ENCODE measurements at regions not wholly inside any gene's neighbourhood (a gene's known extent, or its start where the extent isn't known, plus 50 kb on each side); places are given as distances from the start of the nearest gene placed in this dataset.

DNA sequence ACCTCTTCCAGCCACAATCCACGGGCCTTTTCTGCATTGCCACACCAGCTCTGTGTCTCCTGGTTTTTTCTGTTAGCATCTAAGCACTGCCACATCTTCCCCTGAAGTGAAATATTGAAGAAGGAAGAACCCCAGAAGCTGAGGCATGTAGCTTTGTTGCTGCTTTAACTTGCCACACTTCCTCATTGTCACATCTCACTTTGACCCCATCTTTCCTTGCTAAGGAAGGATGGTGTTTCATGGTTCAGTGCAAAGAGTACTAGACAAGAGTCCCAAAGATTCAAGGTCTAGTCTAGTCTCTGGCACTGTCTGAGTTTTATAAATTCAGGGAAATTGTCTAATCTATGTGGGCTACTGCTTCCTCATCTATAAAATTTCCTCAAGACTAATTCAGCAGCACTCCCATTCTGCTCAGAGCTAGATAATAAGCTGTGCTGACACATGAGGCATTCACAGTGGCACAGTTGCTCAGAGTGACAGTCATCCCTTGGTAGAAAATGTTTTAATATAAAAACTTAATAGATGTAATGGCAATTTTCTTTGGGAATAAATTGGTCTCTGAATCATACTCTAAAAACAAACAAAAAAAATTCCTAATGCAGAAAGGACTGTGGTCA lies 483.0 kb upstream of the ID2 start:
- TF ChIP-seq, protein P1, sequence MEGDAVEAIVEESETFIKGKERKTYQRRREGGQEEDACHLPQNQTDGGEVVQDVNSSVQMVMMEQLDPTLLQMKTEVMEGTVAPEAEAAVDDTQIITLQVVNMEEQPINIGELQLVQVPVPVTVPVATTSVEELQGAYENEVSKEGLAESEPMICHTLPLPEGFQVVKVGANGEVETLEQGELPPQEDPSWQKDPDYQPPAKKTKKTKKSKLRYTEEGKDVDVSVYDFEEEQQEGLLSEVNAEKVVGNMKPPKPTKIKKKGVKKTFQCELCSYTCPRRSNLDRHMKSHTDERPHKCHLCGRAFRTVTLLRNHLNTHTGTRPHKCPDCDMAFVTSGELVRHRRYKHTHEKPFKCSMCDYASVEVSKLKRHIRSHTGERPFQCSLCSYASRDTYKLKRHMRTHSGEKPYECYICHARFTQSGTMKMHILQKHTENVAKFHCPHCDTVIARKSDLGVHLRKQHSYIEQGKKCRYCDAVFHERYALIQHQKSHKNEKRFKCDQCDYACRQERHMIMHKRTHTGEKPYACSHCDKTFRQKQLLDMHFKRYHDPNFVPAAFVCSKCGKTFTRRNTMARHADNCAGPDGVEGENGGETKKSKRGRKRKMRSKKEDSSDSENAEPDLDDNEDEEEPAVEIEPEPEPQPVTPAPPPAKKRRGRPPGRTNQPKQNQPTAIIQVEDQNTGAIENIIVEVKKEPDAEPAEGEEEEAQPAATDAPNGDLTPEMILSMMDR (IDR thresholded peaks at IDR 0.05): no peak
- TF ChIP-seq POLR2A (IDR thresholded peaks at IDR 0.05): no peak

All from heart left ventricle (tissue), 13 donors.